Ishikawa (cell line): ENCODE measurements at regions not wholly inside any gene's neighbourhood (a gene's known extent, or its start where the extent isn't known, plus 50 kb on each side); places are given as distances from the start of the nearest gene placed in this dataset.

Experiments
- CREB1 ChIP-seq: IDR thresholded peaks from 2 replicates; pipeline ENCODE4 v1.6.1; 2012; ENCODE audit warnings: low read depth
- TAF1 ChIP-seq: IDR thresholded peaks from 2 replicates; pipeline ENCODE4 v1.6.1; 2012; ENCODE audit warnings: low read depth, mild to moderate bottlenecking
- TCF12 ChIP-seq: IDR thresholded peaks from 2 replicates; pipeline ENCODE4 v1.6.1; 2012; ENCODE audit warnings: low read depth
- YY1 ChIP-seq: IDR thresholded peaks from 2 replicates; pipeline ENCODE4 v1.6.1; 2012; ENCODE audit warnings: low read depth
- TF ChIP-seq, protein P1 (sequence below): IDR thresholded peaks from 2 replicates; pipeline ENCODE4 v1.6.1; 2012; ENCODE audit warnings: low read depth, mild to moderate bottlenecking

DNA sequence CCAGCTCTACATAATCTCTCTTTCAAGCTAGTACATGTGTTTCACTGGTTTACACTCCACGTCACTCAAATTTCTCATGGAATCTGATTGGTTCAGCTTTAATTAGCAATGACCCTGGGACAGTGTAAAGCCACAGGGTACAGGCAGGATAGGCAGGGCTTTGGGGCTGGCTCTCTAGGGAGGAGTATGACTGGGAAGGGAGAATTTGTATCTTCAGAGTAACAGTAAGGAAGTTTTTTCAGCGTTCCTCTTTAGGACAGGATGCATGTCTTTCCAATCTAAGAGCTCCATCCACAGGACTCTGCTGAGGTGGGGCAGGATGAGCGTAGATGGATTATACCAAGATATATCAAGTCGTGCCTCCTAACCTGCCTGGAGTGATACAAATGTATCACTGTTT is 112.0 kb upstream of the CLEC14A start:
- TF ChIP-seq TCF12 (no peak), YY1 (no peak), TAF1 (no peak), CREB1 (no peak)
- TF ChIP-seq, protein P1, sequence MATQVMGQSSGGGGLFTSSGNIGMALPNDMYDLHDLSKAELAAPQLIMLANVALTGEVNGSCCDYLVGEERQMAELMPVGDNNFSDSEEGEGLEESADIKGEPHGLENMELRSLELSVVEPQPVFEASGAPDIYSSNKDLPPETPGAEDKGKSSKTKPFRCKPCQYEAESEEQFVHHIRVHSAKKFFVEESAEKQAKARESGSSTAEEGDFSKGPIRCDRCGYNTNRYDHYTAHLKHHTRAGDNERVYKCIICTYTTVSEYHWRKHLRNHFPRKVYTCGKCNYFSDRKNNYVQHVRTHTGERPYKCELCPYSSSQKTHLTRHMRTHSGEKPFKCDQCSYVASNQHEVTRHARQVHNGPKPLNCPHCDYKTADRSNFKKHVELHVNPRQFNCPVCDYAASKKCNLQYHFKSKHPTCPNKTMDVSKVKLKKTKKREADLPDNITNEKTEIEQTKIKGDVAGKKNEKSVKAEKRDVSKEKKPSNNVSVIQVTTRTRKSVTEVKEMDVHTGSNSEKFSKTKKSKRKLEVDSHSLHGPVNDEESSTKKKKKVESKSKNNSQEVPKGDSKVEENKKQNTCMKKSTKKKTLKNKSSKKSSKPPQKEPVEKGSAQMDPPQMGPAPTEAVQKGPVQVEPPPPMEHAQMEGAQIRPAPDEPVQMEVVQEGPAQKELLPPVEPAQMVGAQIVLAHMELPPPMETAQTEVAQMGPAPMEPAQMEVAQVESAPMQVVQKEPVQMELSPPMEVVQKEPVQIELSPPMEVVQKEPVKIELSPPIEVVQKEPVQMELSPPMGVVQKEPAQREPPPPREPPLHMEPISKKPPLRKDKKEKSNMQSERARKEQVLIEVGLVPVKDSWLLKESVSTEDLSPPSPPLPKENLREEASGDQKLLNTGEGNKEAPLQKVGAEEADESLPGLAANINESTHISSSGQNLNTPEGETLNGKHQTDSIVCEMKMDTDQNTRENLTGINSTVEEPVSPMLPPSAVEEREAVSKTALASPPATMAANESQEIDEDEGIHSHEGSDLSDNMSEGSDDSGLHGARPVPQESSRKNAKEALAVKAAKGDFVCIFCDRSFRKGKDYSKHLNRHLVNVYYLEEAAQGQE = no peak
